ENCODE measurements at regions not wholly inside any gene's neighbourhood (a gene's known extent, or its start where the extent isn't known, plus 50 kb on each side); places are given as distances from the start of the nearest gene placed in this dataset.

GRCh38 chr4:65825116-65825753, 154.9 kb upstream of the EPHA5 start:
- TF ChIP-seq CTCF (IDR thresholded peaks at IDR 0.05; ENCODE audit: insufficient read depth, low read depth, low read length) = no peak
- no peak for TF ChIP-seq EZH2 (IDR thresholded peaks at IDR 0.05; ENCODE audit: insufficient read depth, low read length)

Measured in astrocyte (in vitro differentiated cells and primary cell).